DND-41 (cell line): ENCODE measurements at regions not wholly inside any gene's neighbourhood (a gene's known extent, or its start where the extent isn't known, plus 50 kb on each side); places are given as distances from the start of the nearest gene placed in this dataset.

Experiments used
- ATAC-seq: fragments of 200-7000 bp; cut with Tn5 transposase; 3 replicates; pipeline ENCODE4 v1.9.1; 2021; ENCODE audit warnings: low read depth; ENCODE audit not compliant: insufficient read depth
- DNase-seq: peaks from one replicate; pipeline ENCODE4 v3.0.0-alpha.2; 2020
- H2AFZ ChIP-seq: 2 replicates; pipeline ENCODE4 v1.6.0; 2012; ENCODE audit warnings: low read depth, low read length
- H3K27ac ChIP-seq: 2 replicates; pipeline ENCODE4 v1.5.1; 2012; ENCODE audit warnings: low read length, inconsistent platforms
- H3K27me3 ChIP-seq: fragments of 200-600 bp; sonication (generic); 2 replicates; pipeline ENCODE4 v1.6.0; 2012; ENCODE audit warnings: low read length, mild to moderate bottlenecking, inconsistent platforms; ENCODE audit not compliant: insufficient read depth, poor library complexity
- H3K36me3 ChIP-seq: 2 replicates; pipeline ENCODE4 v1.5.1; 2012; ENCODE audit warnings: low read length, inconsistent platforms; ENCODE audit not compliant: insufficient read depth
- H3K4me1 ChIP-seq: 2 replicates; pipeline ENCODE4 v1.5.1; 2012; ENCODE audit warnings: mild to moderate bottlenecking, low read length; ENCODE audit not compliant: insufficient read depth
- H3K4me2 ChIP-seq: 2 replicates; pipeline ENCODE4 v1.6.0; 2012; ENCODE audit warnings: mild to moderate bottlenecking, moderate library complexity, low read length, inconsistent platforms; ENCODE audit not compliant: insufficient read depth
- H3K4me3 ChIP-seq, 2 experiments: fragments of 200-600 bp in 1 of 2; shearing (Covaris generic) in 1 of 2; 2 replicates each; pipeline ENCODE4 v1.5.1; 2012 to 2016; ENCODE audit warnings: inconsistent platforms in 2 of 2, low read length in 2 of 2, mild to moderate bottlenecking in 2 of 2, low read depth in 1 of 2, moderate library complexity in 1 of 2
- H3K79me2 ChIP-seq: 2 replicates; pipeline ENCODE4 v1.6.0; 2012; ENCODE audit warnings: low read length, inconsistent platforms; ENCODE audit not compliant: insufficient read depth
- H3K9ac ChIP-seq: 2 replicates; pipeline ENCODE4 v1.6.0; 2012; ENCODE audit warnings: low read depth, mild to moderate bottlenecking, inconsistent platforms, low read length, moderate library complexity
- H3K9me3 ChIP-seq: 2 replicates; pipeline ENCODE4 v1.5.1; 2012; ENCODE audit warnings: low read length, moderate library complexity, mild to moderate bottlenecking, inconsistent platforms; ENCODE audit not compliant: insufficient read depth, severe bottlenecking
- H4K20me1 ChIP-seq: 2 replicates; pipeline ENCODE4 v1.6.0; 2012; ENCODE audit warnings: low read length; ENCODE audit not compliant: insufficient read depth
- EZH2 ChIP-seq: IDR thresholded peaks from 3 replicates; pipeline ENCODE4 v1.6.1; 2012; ENCODE audit warnings: borderline replicate concordance, low read depth, mild to moderate bottlenecking, moderate library complexity, low read length, inconsistent platforms; ENCODE audit not compliant: severe bottlenecking
- TF ChIP-seq, protein P1 (sequence below): IDR thresholded peaks from 2 replicates; pipeline ENCODE4 v1.5.1; 2012; ENCODE audit warnings: borderline replicate concordance, low read length, moderate library complexity, mild to moderate bottlenecking; ENCODE audit not compliant: poor library complexity, severe bottlenecking; ENCODE audit errors: extremely low read depth

DNA sequence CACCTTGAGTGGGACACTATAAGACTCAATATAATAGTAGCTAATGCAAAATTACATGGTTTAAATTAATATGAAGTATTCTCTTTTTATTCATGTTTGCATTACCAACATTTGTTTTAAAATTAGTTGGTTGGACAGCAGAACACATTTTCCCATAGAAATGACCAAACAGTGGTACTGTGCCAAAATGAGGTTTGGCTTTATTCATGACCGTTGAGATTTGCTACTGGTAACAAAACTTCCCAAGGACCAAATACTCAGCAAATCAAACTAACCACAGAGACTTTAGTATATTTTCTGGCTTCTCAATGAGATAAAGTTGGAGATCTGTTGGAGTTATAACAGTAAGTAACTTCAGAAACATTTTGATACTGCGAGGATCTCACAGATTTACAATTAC, 637.8 kb upstream of the MEF2C start:
- Histone ChIP-seq H3K4me2 (no peak overlapping the region), H3K9ac (no peak overlapping the region), H4K20me1 (no peaks in the 10 kb centered on the region), H3K4me3 (no peak overlapping the region), H3K27me3 (no peaks in the 10 kb centered on the region), H3K79me2 (no peaks in the 10 kb centered on the region), H3K4me1 (no peaks in the 10 kb centered on the region), H3K36me3 (no peaks in the 10 kb centered on the region), H2AFZ (no peak overlapping the region), H3K27ac (no peak overlapping the region), H3K9me3 (no peaks in the 10 kb centered on the region)
- ATAC-seq, result no peak
- no peak for DNase-seq
- TF ChIP-seq, protein P1, sequence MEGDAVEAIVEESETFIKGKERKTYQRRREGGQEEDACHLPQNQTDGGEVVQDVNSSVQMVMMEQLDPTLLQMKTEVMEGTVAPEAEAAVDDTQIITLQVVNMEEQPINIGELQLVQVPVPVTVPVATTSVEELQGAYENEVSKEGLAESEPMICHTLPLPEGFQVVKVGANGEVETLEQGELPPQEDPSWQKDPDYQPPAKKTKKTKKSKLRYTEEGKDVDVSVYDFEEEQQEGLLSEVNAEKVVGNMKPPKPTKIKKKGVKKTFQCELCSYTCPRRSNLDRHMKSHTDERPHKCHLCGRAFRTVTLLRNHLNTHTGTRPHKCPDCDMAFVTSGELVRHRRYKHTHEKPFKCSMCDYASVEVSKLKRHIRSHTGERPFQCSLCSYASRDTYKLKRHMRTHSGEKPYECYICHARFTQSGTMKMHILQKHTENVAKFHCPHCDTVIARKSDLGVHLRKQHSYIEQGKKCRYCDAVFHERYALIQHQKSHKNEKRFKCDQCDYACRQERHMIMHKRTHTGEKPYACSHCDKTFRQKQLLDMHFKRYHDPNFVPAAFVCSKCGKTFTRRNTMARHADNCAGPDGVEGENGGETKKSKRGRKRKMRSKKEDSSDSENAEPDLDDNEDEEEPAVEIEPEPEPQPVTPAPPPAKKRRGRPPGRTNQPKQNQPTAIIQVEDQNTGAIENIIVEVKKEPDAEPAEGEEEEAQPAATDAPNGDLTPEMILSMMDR, result no peak
- TF ChIP-seq EZH2, result no peak

DNA sequence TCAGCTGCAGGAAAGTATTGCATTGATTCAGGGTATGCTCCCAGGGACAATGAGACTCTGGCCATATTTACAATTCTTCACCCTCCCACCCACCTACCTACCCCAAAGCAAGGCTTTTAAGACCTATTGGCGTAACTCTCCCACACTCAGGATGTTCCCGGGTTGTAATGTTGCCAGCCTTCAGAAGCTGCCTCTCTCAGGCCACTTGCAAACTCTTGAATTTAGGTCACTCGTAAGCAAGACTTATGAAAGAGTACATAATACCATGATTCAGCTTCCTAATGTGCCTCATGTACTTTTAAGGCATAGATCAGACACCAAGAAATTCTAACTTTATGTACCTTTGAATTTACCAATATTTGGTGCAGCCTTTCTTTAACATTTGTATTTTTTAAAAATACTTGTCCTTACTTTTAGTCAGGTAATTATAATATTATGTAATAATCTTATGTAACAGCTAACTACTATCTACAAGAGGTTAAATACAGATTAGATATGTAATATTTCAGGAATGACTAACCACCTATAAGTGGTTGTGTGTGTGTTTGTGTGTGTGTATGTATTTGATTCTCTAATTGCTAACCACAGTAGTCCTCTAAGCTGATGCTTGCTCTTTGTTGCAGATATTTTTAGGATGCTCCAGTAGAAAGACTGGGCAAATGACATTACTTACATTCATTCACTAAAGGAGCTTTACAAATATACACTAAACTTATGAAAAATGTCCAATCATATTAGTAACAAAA, 630.5 kb upstream of the MEF2C start:
- no peak overlapping the region for H3K9ac ChIP-seq
- no peaks in the 10 kb centered on the region for H3K79me2 ChIP-seq
- no peak overlapping the region for H2AFZ ChIP-seq
- no peak overlapping the region for H3K4me2 ChIP-seq
- no peaks in the 10 kb centered on the region for H3K36me3 ChIP-seq
- no peak for ATAC-seq
- no peak overlapping the region for H3K4me3 ChIP-seq
- no peak for DNase-seq
- H3K4me1 ChIP-seq, result no peaks in the 10 kb centered on the region
- TF ChIP-seq, protein P1, result no peak
- no peak for TF ChIP-seq EZH2
- H3K9me3 ChIP-seq, result no peaks in the 10 kb centered on the region
- no peak overlapping the region for H3K27ac ChIP-seq
- H3K27me3 ChIP-seq, result no peaks in the 10 kb centered on the region
- H4K20me1 ChIP-seq, result no peaks in the 10 kb centered on the region

DNA sequence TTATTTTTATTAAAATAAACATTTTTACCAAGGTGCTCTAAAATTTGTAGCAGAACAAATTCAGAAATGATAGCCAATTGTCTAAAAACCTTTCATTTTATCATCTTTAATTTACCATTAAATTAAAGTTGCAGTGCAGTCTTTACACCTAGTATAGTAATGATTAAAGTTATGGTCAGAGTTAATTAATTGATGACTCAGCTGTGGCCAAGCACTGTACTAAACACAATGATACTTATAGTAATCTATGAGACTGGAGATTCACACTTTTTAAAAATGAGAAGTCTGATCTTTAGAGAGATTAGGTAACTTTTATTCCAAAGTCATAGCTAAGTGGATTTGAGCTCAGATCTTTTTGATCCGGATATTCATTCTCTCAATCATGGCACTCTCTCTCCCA, 621.1 kb upstream of the MEF2C start:
- ATAC-seq (no peak), DNase-seq (no peak)
- Histone ChIP-seq H3K36me3 (no peaks in the 10 kb centered on the region), H3K4me1 (no peaks in the 10 kb centered on the region), H4K20me1 (no peaks in the 10 kb centered on the region), H3K4me3 (no peak overlapping the region), H2AFZ (no peak overlapping the region), H3K27ac (no peak overlapping the region), H3K9me3 (no peaks in the 10 kb centered on the region), H3K27me3 (no peaks in the 10 kb centered on the region), H3K79me2 (no peaks in the 10 kb centered on the region), H3K4me2 (no peak overlapping the region), H3K9ac (no peak overlapping the region)
- no peak for TF ChIP-seq EZH2
- TF ChIP-seq, protein P1, result no peak

DNA sequence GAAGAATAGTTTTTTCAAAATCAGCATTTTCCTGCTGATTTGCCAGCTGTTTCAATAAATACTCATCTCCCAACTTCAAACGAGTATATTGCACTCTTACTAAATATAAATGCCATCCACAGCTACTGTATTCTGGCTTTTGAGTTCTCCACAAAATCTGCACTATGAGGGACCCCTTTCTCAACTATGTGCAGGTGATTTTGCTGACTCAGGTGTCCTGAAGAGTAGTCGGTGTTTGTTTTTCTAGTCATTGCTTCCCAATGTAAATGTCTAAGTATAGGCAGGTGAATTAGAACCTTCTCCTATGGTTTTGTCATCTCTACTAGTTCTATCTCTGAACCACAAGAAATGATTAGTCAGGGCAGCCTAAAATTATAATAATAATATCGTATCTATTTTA, 616.8 kb upstream of the MEF2C start:
- no peaks in the 10 kb centered on the region for H3K36me3 ChIP-seq
- no peak for ATAC-seq
- no peak overlapping the region for H3K4me2 ChIP-seq
- no peaks in the 10 kb centered on the region for H3K4me1 ChIP-seq
- H3K4me3 ChIP-seq, result no peak overlapping the region
- H3K79me2 ChIP-seq, result no peaks in the 10 kb centered on the region
- no peaks in the 10 kb centered on the region for H4K20me1 ChIP-seq
- H3K27ac ChIP-seq, result no peak overlapping the region
- no peak for DNase-seq
- no peaks in the 10 kb centered on the region for H3K27me3 ChIP-seq
- TF ChIP-seq EZH2, result no peak
- TF ChIP-seq, protein P1, result no peak
- no peaks in the 10 kb centered on the region for H3K9me3 ChIP-seq
- no peak overlapping the region for H3K9ac ChIP-seq
- H2AFZ ChIP-seq, result no peak overlapping the region
